Keratinocyte (primary cell): ENCODE measurements at regions not wholly inside any gene's neighbourhood (a gene's known extent, or its start where the extent isn't known, plus 50 kb on each side); places are given as distances from the start of the nearest gene placed in this dataset.
A peak's percentile ranks its signal among the peaks of the same experiment; 100 is the strongest.

Experiments used
- DNase-seq: peaks from one replicate; pipeline ENCODE4 v3.0.0-alpha.2; 2011; ENCODE audit warnings: low read depth, missing footprints, low spot score
- FAIRE-seq: peaks from 2 replicates; lab custom pipeline; 2011; peaks lifted over from hg19 to GRCh38; lab: Jason Lieb, UNC
- H2AFZ ChIP-seq: 2 replicates; pipeline ENCODE4 v1.6.0; 2012; ENCODE audit warnings: low read length, control low read depth, inconsistent platforms; ENCODE audit not compliant: control insufficient read depth
- H3K27ac ChIP-seq: 2 replicates; pipeline ENCODE4 v1.5.1; 2011; ENCODE audit warnings: low read length; ENCODE audit not compliant: control insufficient read depth, insufficient read depth
- H3K27me3 ChIP-seq: 3 replicates; pipeline ENCODE4 v1.6.0; 2011; ENCODE audit warnings: low read length; ENCODE audit not compliant: control insufficient read depth, insufficient read depth; ENCODE audit errors: extremely low read depth
- H3K36me3 ChIP-seq, 2 experiments: 2 replicates in 1 of 2; 3 replicates in 1 of 2; pipeline ENCODE4 v1.5.1; 2011; ENCODE audit warnings: low read length in 2 of 2, mild to moderate bottlenecking in 1 of 2; ENCODE audit not compliant: control insufficient read depth in 2 of 2, insufficient read depth in 2 of 2; ENCODE audit errors: extremely low read depth in 1 of 2
- H3K4me1 ChIP-seq: 3 replicates; pipeline ENCODE4 v1.5.1; 2011; ENCODE audit warnings: low read length; ENCODE audit not compliant: control insufficient read depth, insufficient read depth; ENCODE audit errors: extremely low read depth
- H3K4me2 ChIP-seq: 3 replicates; pipeline ENCODE4 v1.6.0; 2011; ENCODE audit warnings: low read depth, low read length; ENCODE audit not compliant: control insufficient read depth, insufficient read depth; ENCODE audit errors: extremely low read depth
- H3K4me3 ChIP-seq, 3 experiments: fragments of 200-600 bp in 1 of 3; sonication (generic) in 1 of 3; 2 replicates in 2 of 3; 3 replicates in 1 of 3; pipeline ENCODE4 v1.5.1; 2011 to 2016; ENCODE audit warnings: low read length in 3 of 3, mild to moderate bottlenecking in 3 of 3, control low read depth in 2 of 3, inconsistent platforms in 1 of 3, low read depth in 1 of 3, mixed read lengths in 1 of 3, mixed run types in 1 of 3, moderate library complexity in 1 of 3; ENCODE audit not compliant: control insufficient read depth in 2 of 3, insufficient read depth in 2 of 3; ENCODE audit errors: extremely low read depth in 1 of 3
- H3K79me2 ChIP-seq: 2 replicates; pipeline ENCODE4 v1.6.0; 2012; ENCODE audit warnings: low read length; ENCODE audit not compliant: control insufficient read depth, insufficient read depth
- H3K9ac ChIP-seq: 3 replicates; pipeline ENCODE4 v1.6.0; 2011; ENCODE audit warnings: low read length; ENCODE audit not compliant: control insufficient read depth, insufficient read depth; ENCODE audit errors: extremely low read depth
- H3K9me1 ChIP-seq: 3 replicates; pipeline ENCODE4 v1.6.0; 2011; ENCODE audit warnings: low read length; ENCODE audit not compliant: control insufficient read depth, insufficient read depth; ENCODE audit errors: extremely low read depth
- H3K9me3 ChIP-seq: 2 replicates; pipeline ENCODE4 v1.5.1; 2012; ENCODE audit warnings: low read depth, low read length; ENCODE audit not compliant: control insufficient read depth
- H4K20me1 ChIP-seq: 3 replicates; pipeline ENCODE4 v1.6.0; 2011; ENCODE audit warnings: low read length; ENCODE audit not compliant: control insufficient read depth, insufficient read depth; ENCODE audit errors: extremely low read depth
- EZH2 ChIP-seq: IDR thresholded peaks from one replicate; pipeline ENCODE4 v1.6.1; 2012; ENCODE audit warnings: inconsistent platforms, mild to moderate bottlenecking, low read length, moderate library complexity
- dilution Hi-C: fragments of 300-500 bp; cut with MboI; formaldehyde crosslinking; loops from one replicate; pipeline ENCODE4 v1.7.0; 2020; ENCODE audit warnings: low sequenced_read_pairs; ENCODE audit not compliant: extremely low pct_ligation_motif_present
- TF ChIP-seq, protein P1 (sequence below), 3 experiments: IDR thresholded peaks in 1 of 3; conservative IDR thresholded peaks in 1 of 3; optimal IDR thresholded peaks in 1 of 3; 2 replicates in 2 of 3; 3 replicates in 1 of 3; pipeline versions ENCODE3 to v1.5.1; 2011; ENCODE audit warnings: low read length in 3 of 3, mild to moderate bottlenecking in 3 of 3, moderate library complexity in 2 of 3, control low read depth in 1 of 3, inconsistent platforms in 1 of 3; ENCODE audit not compliant: insufficient read depth in 2 of 3; ENCODE audit errors: extremely low read depth in 1 of 3

DNA sequence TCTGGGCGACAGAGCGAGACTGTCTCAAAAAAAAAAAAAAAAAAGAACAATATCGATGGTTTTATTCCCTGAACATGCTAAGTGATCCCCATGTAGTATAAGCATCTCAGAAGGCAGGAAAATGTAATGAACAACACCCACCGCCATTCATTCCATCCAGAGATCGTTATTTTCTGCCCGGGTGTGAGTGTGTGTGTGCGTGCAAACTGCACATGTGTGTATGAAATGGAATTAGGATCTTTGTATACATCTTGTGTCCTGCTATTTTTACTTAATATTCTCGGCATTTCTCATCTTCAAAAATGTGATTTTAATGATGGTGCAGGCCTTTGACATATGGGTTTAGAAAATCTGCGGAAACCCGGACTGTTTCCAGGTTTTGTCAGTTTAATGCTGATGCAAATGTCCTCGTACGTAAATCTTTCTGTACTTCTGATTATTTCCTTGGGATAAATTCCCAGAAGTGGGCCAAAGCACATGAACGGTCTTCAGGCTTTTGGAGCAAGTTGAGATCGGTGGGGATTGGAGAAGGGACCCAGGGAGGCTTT is 254.8 kb downstream of the SEC14L1 start:
- Histone ChIP-seq H3K9me3 (no peaks in the 10 kb centered on the region), H4K20me1 (peaks cover 70% of the 10 kb centered on the region), H3K4me2 (no peak overlapping the region), H3K79me2 (peaks cover 95% of the 10 kb centered on the region), H3K27me3 (no peaks in the 10 kb centered on the region), H2AFZ (no peak overlapping the region), H3K4me3 (no peak overlapping the region), H3K9me1 (peaks cover 15% of the 10 kb centered on the region), H3K27ac (no peak overlapping the region), H3K9ac (no peak overlapping the region), H3K4me1 (peaks cover 27% of the 10 kb centered on the region), H3K36me3 (peaks cover 14 to 49% of the 10 kb centered on the region in 2 experiments)
- FAIRE-seq (peak; percentile 44), DNase-seq (no peak)
- dilution Hi-C loops, result no loop called here
- TF ChIP-seq EZH2, result no peak
- TF ChIP-seq, protein P1, sequence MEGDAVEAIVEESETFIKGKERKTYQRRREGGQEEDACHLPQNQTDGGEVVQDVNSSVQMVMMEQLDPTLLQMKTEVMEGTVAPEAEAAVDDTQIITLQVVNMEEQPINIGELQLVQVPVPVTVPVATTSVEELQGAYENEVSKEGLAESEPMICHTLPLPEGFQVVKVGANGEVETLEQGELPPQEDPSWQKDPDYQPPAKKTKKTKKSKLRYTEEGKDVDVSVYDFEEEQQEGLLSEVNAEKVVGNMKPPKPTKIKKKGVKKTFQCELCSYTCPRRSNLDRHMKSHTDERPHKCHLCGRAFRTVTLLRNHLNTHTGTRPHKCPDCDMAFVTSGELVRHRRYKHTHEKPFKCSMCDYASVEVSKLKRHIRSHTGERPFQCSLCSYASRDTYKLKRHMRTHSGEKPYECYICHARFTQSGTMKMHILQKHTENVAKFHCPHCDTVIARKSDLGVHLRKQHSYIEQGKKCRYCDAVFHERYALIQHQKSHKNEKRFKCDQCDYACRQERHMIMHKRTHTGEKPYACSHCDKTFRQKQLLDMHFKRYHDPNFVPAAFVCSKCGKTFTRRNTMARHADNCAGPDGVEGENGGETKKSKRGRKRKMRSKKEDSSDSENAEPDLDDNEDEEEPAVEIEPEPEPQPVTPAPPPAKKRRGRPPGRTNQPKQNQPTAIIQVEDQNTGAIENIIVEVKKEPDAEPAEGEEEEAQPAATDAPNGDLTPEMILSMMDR (optimal IDR thresholded peaks at IDR 0.05 in 1 of 3, IDR thresholded peaks at IDR 0.05 in 1 of 3, conservative IDR thresholded peaks at IDR 0.05 in 1 of 3; ENCODE audit: extremely low read depth in 1 of 3, insufficient read depth in 2 of 3, low read length in 3 of 3), result no peak

DNA sequence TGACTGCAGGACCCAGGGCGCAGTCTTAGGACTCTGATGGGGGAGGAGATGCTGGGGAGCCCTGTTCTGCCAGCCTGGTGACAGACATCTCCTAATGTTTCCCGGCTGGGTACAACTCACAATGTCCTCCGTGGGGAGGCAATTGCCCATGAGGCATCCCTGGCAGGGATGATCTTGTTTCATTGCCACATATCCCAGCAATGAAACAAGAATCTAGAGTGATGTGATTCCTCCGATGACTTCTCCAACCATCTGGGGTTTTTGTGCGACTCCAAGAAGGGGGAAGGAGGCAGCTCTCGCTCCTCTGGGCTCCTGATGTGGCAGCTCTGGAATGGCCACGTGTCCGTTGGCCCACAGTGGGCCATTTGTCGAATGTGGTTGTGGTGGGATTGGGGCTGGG is 255.8 kb downstream of the SEC14L1 start:
- Histone ChIP-seq H3K9me1 (peaks cover 8% of the 10 kb centered on the region), H3K27me3 (no peaks in the 10 kb centered on the region), H3K9ac (no peak overlapping the region), H4K20me1 (peaks cover 69% of the 10 kb centered on the region), H3K4me1 (peaks cover 17% of the 10 kb centered on the region), H3K27ac (no peak overlapping the region), H3K9me3 (no peaks in the 10 kb centered on the region), H3K4me2 (no peak overlapping the region), H3K4me3 (no peak overlapping the region), H3K79me2 (peaks cover 93% of the 10 kb centered on the region), H2AFZ (no peak overlapping the region), H3K36me3 (peaks cover 14 to 40% of the 10 kb centered on the region in 2 experiments)
- no peak for FAIRE-seq
- no peak for DNase-seq
- TF ChIP-seq, protein P1 (optimal IDR thresholded peaks at IDR 0.05 in 1 of 3, IDR thresholded peaks at IDR 0.05 in 1 of 3, conservative IDR thresholded peaks at IDR 0.05 in 1 of 3; ENCODE audit: extremely low read depth in 1 of 3, insufficient read depth in 2 of 3, low read length in 3 of 3), result no peak
- no peak for TF ChIP-seq EZH2
- dilution Hi-C loops, result no loop called here
